ENCODE measurements at regions not wholly inside any gene's neighbourhood (a gene's known extent, or its start where the extent isn't known, plus 50 kb on each side); places are given as distances from the start of the nearest gene placed in this dataset.

DNA sequence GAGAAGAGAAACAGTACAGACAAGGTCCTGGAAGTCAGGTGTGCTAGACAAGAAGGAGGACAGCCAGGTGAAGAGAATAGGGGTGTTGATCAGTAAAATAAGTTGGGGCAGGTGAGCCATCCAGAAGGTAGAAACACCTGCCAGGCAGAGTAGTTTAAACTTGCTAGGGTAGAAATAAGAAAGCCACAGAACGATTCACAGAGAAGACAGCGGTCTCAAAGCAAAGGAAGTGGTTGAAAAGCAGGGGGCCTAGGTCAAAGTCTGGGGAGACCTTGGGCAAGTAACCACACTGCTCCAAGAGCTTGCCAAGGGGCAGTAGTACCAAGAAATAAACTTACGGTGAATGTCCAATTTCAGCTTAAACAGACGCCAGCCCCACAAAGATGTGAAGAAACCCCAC lies 116.6 kb upstream of the PROX1 start:
- no peak for DNase-seq (ENCODE audit: low spot score)

DNA sequence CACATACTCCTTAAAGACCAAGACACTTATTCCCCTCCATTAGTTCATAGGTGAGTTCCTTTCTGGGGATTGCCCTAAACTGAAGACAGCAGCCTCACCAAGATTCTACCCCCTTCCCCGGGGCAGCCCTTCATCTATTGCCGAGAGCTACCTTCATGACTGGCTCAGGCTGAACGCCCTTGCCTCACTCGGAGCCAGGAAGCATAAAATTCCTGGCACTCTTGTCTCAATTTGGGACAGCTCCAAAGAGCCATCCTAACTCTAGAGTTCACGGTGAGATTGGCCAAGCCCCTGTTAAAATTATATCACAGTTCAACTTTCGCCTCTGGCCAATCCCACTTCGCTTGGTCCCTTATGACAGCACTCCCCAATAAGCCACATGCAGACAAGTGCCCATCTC lies 113.0 kb upstream of the PROX1 start:
- no peak for DNase-seq (ENCODE audit: low spot score)

DNA sequence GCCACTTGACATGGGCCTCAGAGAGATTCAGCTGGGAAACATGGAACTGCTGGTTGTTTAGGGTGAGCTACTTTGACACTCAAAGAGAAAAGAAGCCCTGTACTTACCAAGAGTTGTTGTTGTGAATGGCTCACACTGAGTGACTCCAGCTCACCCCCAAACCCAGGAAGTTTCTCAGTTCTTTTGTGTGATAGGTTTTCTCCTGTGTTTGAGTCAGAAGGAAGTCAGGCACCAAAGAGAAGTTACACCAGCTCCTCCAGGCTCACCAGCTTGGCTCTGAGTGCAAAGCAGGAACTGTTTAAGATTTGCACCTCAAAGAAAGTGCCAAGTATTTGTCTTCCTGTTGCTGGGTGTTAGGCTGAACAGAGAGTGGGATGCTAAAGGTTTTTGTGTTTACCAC lies 111.2 kb upstream of the PROX1 start:
- no peak for DNase-seq (ENCODE audit: low spot score)

DNA sequence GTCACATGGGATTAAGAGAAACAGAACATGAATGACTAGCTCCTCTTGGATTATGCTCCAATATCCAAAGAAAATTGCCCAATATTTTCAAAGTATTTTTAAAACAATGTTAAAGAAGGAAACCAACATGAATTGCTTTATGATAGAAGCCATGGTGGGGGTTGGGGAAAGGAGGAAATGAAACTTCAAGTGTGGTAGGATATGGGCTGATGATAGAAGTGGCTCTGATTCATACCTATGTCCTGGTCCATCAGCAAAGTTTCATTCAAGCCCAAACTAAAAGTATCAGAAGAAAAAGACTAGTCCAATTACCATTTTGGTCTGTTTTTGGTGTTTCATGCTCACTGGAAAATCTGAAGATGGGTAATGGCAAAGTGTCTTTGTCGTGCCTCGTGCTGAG lies 104.2 kb upstream of the PROX1 start:
- DNase-seq (ENCODE audit: low spot score), result no peak

DNA sequence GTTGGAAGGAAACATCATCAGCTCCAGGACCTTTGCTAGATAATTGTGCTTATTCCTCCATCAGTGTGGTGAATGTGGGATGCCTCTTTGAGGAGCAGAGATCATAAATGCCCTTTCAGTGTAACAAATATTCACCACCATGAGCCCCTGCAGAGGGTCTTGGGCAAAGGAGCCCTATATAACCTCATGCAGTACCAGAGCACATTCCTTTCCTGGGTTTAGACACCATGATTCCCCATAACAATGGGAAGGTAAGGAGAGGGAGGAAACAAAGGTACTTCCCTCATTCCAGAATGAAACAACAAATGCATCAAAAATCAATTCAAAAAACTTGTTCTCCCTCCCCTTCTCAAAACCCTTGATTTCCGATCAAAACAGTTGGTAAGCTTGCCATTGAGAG lies 103.4 kb upstream of the PROX1 start:
- DNase-seq (ENCODE audit: low spot score), result no peak

DNA sequence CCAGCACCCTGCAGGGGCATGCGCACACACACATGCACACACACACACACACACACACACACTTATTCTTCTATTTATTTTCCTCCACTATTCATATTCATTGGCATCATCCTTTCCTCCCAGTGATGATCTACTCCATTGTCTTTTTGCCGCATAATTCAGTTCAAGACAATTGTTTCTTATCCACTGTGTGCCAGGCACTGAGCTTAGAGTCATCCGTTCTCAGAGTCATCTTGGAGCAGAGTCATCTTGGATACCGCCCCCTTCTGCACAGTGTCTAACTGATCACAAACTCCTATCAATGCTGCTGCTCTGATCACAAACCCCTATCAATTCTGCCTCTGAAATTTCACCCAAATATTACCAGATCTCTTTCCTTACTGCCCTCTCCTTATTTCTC lies 102.8 kb upstream of the PROX1 start:
- no peak for DNase-seq (ENCODE audit: low spot score)

DNA sequence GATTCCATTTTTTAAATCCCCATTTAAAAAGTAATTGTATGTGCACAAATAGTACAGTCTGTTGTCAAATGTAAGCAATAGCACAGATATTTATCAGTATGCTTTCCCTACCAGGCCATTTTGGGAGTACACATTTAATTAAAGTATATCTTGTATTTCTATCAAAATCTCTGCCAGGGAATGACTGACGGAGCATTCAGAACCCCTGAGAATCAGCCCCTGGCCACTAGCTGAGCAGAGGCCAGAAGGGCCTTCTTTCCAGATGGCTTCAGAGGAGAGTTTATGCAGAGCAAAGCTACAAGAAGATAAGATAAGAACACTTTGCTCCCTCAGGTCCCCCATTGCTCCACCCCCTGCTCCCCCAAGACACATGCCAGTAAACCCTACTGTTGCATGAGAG lies 99.9 kb upstream of the PROX1 start:
- DNase-seq (ENCODE audit: low spot score), result no peak

DNA sequence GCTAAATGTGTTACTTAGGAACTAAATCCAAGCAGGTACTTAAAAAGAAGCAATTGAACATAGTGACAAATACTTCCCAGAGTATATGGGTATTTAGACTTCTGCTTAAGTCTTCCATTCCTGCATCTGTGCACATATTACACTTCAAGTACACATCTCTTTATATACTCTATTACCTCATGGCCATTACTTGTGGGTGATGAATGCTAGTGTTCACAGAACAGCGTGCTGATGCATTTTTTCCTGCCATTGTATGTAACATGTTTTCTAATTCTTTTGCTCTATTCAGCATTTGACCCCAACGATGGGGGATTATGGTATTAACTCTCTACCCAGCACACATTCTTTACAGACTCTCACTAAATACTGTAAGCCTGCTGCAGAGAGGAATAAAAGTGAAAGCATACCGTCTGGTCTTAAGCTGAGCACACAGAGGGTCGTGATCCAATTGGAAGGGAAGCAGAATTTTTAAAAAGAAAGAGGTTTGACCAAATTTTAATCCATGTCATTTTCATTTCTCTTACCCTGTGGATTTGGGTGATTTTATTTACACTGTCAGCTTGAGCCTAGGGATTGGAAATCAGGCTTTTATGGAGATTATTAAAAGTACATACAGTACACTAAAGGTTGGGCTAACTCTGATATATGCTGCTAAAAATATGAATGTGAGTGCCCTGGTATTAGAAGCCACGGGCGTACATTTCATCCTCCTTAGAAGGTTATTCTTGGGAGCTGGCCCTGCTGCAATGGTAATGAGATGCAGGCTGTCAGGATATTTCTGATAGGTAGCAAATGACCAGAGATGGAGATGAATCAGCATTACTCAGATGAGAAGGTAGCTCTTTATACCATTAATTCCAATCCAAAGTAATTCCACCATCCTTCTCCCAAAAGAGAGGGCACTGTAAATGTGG lies 95.5 kb upstream of the PROX1 start:
- DNase-seq (ENCODE audit: low spot score), result no peak

DNA sequence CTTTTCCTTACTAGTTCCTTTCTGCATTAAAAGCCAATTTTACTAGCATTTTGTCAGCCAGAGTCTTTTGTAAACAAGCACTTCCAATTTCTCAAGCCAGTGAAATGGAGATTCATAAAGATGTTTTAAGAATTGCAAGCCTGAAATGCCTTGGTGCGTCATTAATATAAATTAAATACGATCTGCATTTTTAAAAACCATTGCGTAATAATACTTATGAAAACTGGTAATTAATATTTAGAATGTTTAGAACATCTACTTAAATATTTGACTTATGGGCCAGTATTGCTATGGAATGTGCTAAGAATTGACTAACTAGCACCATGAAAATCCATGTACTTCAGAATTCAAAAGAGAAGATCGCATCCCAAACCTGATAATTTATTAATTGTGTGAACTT lies 89.1 kb upstream of the PROX1 start:
- no peak for DNase-seq (ENCODE audit: low spot score)

DNA sequence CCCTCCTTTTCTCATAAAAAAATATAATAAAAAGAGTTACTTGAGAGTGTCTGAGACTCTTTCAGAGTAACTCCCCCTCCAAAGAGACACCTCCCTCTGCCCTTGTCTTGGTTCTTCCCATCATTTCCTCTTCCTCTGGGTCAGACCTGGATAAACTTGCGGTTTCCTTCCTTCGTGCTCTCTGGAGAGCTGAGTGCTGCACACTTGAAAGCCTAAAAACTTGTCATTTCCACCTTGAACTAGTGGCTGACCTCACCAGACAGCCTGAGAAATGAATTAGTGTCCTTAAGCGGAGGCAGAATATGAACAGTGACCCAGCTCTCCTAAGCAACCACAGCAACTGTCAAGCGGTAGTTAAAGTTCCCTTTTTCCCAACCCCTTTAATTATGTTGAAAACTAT lies 88.4 kb upstream of the PROX1 start:
- no peak for DNase-seq (ENCODE audit: low spot score)

DNA sequence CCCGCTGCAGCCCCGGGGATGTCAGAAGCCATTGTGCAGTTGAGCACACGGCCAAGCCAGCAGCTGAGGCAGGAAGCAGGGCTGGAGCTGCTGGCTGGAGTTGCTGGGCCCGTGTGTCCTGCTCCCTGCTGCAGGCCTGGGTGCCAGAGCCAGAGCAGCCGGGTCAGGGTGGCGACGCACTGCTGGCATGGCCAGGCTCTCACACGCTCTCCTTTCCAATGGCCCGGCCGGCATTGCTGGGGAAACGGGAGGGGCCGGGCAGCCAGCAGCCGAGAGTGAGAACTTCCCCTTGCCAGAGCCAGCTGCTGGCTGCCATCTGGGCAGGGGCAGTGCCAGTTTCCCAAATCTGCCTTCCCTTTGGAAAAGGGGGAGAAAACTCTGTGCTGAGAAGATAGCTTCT lies 82.4 kb upstream of the PROX1 start:
- no peak for DNase-seq (ENCODE audit: low spot score)

DNA sequence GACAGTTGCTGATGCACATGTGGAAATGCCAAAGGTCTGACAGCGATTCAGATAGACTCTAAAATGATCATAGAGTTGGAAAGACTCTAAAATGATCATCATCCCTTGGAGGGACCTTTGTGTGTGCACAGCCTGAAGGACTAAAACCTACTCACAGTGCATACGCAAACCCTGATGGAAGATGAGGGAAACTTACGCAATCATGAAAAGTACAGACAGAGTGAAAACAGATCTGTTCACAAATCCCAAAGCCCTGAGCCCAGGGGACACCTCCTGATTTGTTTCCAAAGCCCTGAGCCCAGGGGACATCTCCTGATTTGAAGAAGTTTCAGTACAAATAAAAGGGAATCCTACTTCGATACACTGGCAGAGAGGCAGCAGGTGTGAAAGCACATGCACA lies 79.3 kb upstream of the PROX1 start:
- no peak for DNase-seq (ENCODE audit: low spot score)

DNA sequence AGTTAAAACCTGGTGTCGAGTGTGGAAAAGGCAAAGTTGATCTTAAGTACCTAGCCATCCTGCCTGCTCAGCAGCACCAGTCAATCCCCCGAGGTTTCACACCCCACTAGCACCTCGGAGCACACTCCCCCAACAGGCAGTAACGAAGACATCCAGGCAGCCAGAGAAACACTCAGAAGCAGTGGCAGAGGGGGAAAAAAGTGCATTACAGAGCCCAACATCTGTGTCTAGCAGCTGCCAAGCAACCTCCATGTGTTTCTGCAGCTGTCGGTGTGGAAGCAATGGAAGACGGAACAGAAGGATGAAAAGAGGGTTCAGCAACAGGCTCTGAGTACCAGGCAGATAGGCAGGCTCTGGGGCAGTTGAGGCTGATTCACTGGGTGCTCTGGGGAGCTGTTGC lies 73.4 kb upstream of the PROX1 start:
- DNase-seq (ENCODE audit: low spot score), result no peak

DNA sequence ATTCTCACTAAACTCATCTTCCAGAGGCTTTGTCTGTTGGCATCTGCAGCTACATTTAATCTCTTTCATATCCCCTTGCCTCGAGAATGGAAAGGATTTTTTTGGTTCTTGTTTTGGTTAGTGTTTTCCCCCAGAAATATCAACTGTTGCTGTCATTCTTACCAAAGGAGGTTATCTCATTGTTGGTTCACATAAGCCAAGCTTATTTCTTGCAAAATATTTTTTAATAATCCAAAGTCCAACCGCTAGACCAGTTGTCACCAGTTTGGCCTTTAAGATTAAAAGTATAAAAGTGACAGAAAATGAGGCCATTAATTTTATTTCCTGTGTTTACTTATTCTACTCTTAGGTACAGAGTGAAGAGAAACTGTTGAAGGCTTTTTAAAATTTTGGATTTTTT lies 66.5 kb upstream of the PROX1 start:
- no peak for DNase-seq (ENCODE audit: low spot score)

DNA sequence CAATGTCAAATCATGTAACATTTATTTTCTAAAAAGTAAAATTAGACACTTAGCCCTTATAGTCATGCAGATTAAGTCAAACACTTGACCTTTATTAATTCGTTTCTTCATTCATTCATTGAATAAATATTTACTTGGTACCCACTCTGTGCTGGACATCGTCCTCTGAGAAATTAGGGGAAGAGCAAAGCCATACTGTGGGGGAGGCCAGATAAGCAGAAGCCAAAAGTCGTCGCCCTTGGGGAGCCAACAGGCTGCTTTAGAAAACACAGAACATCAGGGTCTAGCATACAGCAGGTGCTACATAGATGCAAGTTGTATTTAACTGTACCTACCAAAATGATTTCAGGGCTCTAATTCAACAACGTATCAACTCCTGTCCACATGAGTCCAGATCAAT lies 66.1 kb upstream of the PROX1 start:
- no peak for DNase-seq (ENCODE audit: low spot score)

DNA sequence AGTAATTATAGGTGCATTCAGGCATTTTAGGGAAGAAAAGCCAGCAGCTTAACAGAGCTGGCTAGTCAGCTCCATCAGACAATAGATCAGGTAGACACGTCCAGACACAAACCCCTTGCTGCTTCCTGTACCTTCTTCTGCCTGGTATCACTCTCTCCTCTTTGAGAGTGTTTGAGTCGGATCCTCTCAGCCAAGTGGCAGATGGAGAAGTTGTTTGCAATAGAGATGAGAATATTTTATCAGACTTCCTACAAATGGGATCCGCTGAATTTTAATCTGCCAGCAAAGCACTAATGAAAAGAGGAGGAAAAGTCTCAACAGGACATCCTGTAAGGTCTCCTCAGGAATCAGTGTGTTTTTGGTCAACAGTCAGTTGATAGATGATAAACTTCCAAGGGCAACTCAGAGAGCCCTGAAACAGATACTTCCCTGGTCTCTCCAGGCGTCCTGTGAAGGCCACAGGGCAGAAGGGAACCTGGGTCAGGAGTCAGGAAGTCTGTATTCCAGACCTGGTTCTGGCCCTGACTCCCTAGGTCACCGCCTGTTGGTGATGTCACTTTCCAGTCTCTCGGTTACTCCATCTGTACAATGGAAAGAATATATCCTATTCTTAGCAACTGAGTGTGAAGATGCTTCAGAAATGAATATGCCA lies 62.1 kb upstream of the PROX1 start:
- no peak for DNase-seq (ENCODE audit: low spot score)

DNA sequence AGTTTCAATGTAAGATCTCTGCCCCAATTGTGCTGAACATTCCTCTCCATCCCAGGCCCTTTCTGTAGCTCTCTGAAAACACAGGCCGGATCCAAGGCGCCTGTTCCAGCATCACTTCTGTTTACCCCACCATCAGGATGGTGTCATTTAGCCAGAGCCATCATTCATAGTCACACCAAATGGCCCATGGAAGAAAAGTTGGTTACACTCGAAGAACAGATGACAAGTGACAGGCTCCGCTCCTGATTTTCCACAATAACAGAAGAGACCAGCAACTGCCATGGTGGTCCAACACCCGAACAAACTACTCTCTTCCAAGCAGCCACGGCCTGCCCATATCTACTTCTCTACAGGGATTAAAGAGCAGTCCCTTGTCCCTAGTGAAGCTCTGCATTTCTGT lies 59.9 kb upstream of the PROX1 start:
- no peak for DNase-seq (ENCODE audit: low spot score)

DNA sequence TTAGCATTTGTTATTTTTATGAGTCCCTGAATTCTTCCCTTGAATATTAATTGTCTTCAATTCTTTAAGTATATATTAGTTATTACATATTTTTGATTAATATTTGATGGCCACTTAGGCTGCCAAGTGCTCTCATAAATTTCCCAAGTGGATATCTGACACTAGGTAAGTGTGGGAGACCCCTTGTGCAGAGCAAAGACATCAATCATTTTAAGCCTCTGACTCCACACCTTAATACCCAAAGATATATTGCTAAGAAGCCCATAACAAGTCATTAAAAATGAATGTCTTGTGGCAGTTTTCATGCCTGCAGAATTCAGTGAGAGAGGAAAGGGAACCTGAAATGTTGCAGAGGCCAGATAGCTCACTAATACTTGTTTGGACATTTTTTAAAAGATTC lies 58.4 kb upstream of the PROX1 start:
- DNase-seq (ENCODE audit: low spot score), result no peak

DNA sequence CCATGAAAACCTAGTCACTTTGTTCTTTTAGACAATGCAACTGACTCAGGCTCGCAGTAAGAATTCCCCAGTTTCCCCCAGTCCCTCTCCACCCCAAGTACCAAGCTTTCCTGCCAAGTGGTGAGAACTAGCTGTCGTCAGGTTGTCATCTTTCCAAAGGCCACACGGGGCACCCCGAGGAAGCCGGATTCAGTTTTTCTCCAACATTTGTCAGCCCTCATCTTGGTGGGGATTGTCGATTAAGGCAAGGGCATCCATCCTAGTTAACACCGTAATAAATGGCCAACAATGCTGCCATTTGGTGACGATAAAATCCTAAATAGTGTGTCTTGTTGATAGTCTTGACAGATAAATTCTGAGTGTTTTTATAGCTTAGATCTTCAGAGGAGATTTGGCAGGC lies 55.9 kb upstream of the PROX1 start:
- DNase-seq (ENCODE audit: low spot score), result no peak

DNA sequence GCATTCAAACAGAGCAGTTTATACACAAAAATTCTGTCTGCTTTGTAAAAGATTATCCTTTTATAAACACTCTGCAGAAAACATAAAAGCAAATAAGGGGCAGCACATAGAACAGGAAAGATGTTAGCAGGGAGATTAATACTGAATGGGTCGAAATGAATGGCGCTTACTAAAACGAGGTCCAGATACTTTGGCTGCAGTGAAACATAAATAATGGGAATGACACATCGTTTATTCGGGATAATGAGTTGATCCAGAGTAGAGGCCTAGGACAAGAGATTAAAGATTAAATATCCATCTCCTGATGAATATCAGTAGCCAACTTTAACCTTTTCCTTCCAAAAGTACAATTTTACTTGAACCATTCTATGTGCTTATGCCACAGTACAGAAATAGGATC lies 54.4 kb upstream of the PROX1 start:
- no peak for DNase-seq (ENCODE audit: low spot score)

DNA sequence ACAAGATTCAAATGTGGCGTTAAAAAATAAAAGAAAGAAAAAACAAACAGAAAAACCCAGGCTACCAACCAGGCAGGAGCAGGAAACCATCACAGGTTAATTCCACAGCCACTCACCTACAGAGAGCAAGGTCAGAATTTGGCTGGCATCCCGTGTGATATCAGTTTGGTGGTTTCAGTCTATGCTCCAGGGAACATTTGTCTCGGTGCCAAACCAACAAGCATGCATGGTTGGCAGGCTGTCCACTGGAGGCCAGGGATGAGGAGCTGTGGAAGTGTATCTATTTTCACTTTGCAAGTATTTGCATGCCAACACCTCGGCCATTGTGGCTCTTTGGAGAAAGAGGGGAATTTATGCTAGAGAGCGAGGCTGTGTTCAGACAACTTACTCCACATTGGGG lies 53.1 kb upstream of the PROX1 start:
- DNase-seq (ENCODE audit: low spot score), result no peak

DNA sequence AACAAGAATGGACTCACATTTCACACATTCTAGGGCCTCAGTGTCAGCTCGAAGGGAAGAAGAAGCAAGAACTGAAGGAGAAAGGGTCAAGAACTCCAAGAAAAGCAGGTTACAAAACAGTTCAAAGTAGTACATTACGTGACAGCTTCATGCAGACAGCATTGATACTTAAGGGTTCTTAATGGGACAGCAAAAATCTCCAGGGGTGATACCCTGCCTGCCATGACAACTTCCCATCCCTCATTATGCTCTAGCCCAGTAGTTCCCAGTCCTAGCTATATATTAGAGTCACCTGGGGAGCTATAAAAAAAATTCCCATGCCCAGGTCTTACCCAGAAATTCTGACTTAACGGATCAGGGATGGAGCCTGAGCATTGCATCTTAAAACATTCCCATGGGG lies 51.2 kb upstream of the PROX1 start:
- no peak for DNase-seq (ENCODE audit: low spot score)
